ENCODE measurements at regions not wholly inside any gene's neighbourhood (a gene's known extent, or its start where the extent isn't known, plus 50 kb on each side); places are given as distances from the start of the nearest gene placed in this dataset.
A peak's percentile ranks its signal among the peaks of the same experiment; 100 is the strongest.

GRCh38 chr11:34795641-34796040 lies 120.5 kb downstream of the APIP start:
- CTCF ChIA-PET, result no interaction called here
- POLR2A ChIA-PET, result interaction anchor here (0.5 kb wide), 1 partner anchor 1174 kb away, joined by 3 read pairs; no protein-coding TSS in a partner anchor
- no peak for DNase-seq

GRCh38 chr11:34794696-34795095 lies 121.5 kb downstream of the APIP start:
- no peaks in the 10 kb centered on the region for H3K36me3 ChIP-seq (ENCODE audit: control insufficient read depth in 4 of 4, insufficient read depth in 4 of 4, low read length in 3 of 4)
- 100% methylated on average over 2 of the region's 3 CpGs for WGBS (ENCODE audit: insufficient coverage)

More at GRCh38 chr11:34795641-34796040, 120.5 kb downstream of the APIP start:
- H3K36me3 ChIP-seq (ENCODE audit: control insufficient read depth in 4 of 4, insufficient read depth in 4 of 4, low read length in 3 of 4), result no peaks in the 10 kb centered on the region
- H3K27ac ChIP-seq (ENCODE audit: insufficient read depth in 1 of 2, low read depth in 1 of 2, low read length in 2 of 2, poor library complexity in 1 of 2, severe bottlenecking in 2 of 2), result no peak overlapping the region
- peaks cover 7 to 24% (median 15%) of the 10 kb centered on the region in 4 experiments for H3K4me1 ChIP-seq (ENCODE audit: control extremely low read depth in 1 of 4, control insufficient read depth in 4 of 4, insufficient read depth in 4 of 4, low read length in 3 of 4)
- no peak overlapping the region for H3K4me3 ChIP-seq (ENCODE audit: control insufficient read depth in 1 of 7, extremely low read depth in 1 of 7, insufficient read depth in 4 of 7, low read depth in 2 of 7, low read length in 6 of 7)
- H3K9me3 ChIP-seq (ENCODE audit: control extremely low read depth in 1 of 5, control insufficient read depth in 4 of 5, insufficient read depth in 2 of 5, low read depth in 1 of 5, low read length in 4 of 5), result peaks cover 0 to 4% (median 0%) of the 10 kb centered on the region in 5 experiments
- no peaks in the 10 kb centered on the region for H3K27me3 ChIP-seq (replicated peaks in 2 of 5; ENCODE audit: control insufficient read depth in 4 of 5, insufficient read depth in 5 of 5, low read length in 4 of 5)

GRCh38 chr11:34793666-34794065 lies 122.5 kb downstream of the APIP start:
- Histone ChIP-seq H3K9me3 (ENCODE audit: control extremely low read depth in 1 of 5, control insufficient read depth in 4 of 5, insufficient read depth in 2 of 5, low read depth in 1 of 5, low read length in 4 of 5) (peaks cover 0 to 13% (median 2%) of the 10 kb centered on the region in 5 experiments), H3K36me3 (ENCODE audit: control insufficient read depth in 4 of 4, insufficient read depth in 4 of 4, low read length in 3 of 4) (no peaks in the 10 kb centered on the region), H3K27ac (ENCODE audit: insufficient read depth in 1 of 2, low read depth in 1 of 2, low read length in 2 of 2, poor library complexity in 1 of 2, severe bottlenecking in 2 of 2) (no peak overlapping the region), H3K4me3 (ENCODE audit: control insufficient read depth in 1 of 7, extremely low read depth in 1 of 7, insufficient read depth in 4 of 7, low read depth in 2 of 7, low read length in 6 of 7) (no peak overlapping the region), H3K27me3 (replicated peaks in 2 of 5; ENCODE audit: control insufficient read depth in 4 of 5, insufficient read depth in 5 of 5, low read length in 4 of 5) (no peaks in the 10 kb centered on the region), H3K4me1 (ENCODE audit: control extremely low read depth in 1 of 4, control insufficient read depth in 4 of 4, insufficient read depth in 4 of 4, low read length in 3 of 4) (peaks cover 7 to 24% (median 15%) of the 10 kb centered on the region in 4 experiments)
- POLR2A ChIA-PET, result no interaction called here
- CTCF ChIA-PET, result interaction anchor here (1.4 kb wide), 1 partner anchor 12 kb away, joined by 4 read pairs; no protein-coding TSS in a partner anchor
- DNase-seq, result no peak

More at GRCh38 chr11:34794696-34795095, 121.5 kb downstream of the APIP start:
- DNase-seq, result no peak
- peaks cover 7 to 24% (median 15%) of the 10 kb centered on the region in 4 experiments for H3K4me1 ChIP-seq (ENCODE audit: control extremely low read depth in 1 of 4, control insufficient read depth in 4 of 4, insufficient read depth in 4 of 4, low read length in 3 of 4)
- no peak overlapping the region for H3K4me3 ChIP-seq (ENCODE audit: control insufficient read depth in 1 of 7, extremely low read depth in 1 of 7, insufficient read depth in 4 of 7, low read depth in 2 of 7, low read length in 6 of 7)
- ChIA-PET POLR2A (no interaction called here), CTCF (no interaction called here)
- peaks cover 0 to 7% (median 0%) of the 10 kb centered on the region in 5 experiments for H3K9me3 ChIP-seq (ENCODE audit: control extremely low read depth in 1 of 5, control insufficient read depth in 4 of 5, insufficient read depth in 2 of 5, low read depth in 1 of 5, low read length in 4 of 5)
- H3K27ac ChIP-seq (ENCODE audit: insufficient read depth in 1 of 2, low read depth in 1 of 2, low read length in 2 of 2, poor library complexity in 1 of 2, severe bottlenecking in 2 of 2), result no peak overlapping the region
- no peaks in the 10 kb centered on the region for H3K27me3 ChIP-seq (replicated peaks in 2 of 5; ENCODE audit: control insufficient read depth in 4 of 5, insufficient read depth in 5 of 5, low read length in 4 of 5)

- 96% methylated on average over 4 of the region's 4 CpGs for WGBS (ENCODE audit: insufficient coverage)
- Histone ChIP-seq H3K9me3 (ENCODE audit: control extremely low read depth in 1 of 5, control insufficient read depth in 4 of 5, insufficient read depth in 2 of 5, low read depth in 1 of 5, low read length in 4 of 5) (peaks cover 0 to 13% (median 2%) of the 10 kb centered on the region in 5 experiments), H3K27me3 (replicated peaks in 2 of 5; ENCODE audit: control insufficient read depth in 4 of 5, insufficient read depth in 5 of 5, low read length in 4 of 5) (no peaks in the 10 kb centered on the region), H3K4me3 (ENCODE audit: control insufficient read depth in 1 of 7, extremely low read depth in 1 of 7, insufficient read depth in 4 of 7, low read depth in 2 of 7, low read length in 6 of 7) (no peak overlapping the region), H3K36me3 (ENCODE audit: control insufficient read depth in 4 of 4, insufficient read depth in 4 of 4, low read length in 3 of 4) (no peaks in the 10 kb centered on the region), H3K4me1 (ENCODE audit: control extremely low read depth in 1 of 4, control insufficient read depth in 4 of 4, insufficient read depth in 4 of 4, low read length in 3 of 4) (peaks cover 7 to 24% (median 15%) of the 10 kb centered on the region in 4 experiments), H3K27ac (ENCODE audit: insufficient read depth in 1 of 2, low read depth in 1 of 2, low read length in 2 of 2, poor library complexity in 1 of 2, severe bottlenecking in 2 of 2) (no peak overlapping the region)
- DNase-seq, result no peak
- CTCF ChIA-PET, result interaction anchor here (0.8 to 2.0 kb wide), 3 partner anchors 10 to 206 kb away, joined by 3 to 4 read pairs (median 4); no protein-coding TSS in a partner anchor
- POLR2A ChIA-PET, result no interaction called here
Measured at GRCh38 chr11:34792814-34793258, 123.3 kb downstream of the APIP start.

- peaks cover 7 to 24% (median 15%) of the 10 kb centered on the region in 4 experiments for H3K4me1 ChIP-seq (ENCODE audit: control extremely low read depth in 1 of 4, control insufficient read depth in 4 of 4, insufficient read depth in 4 of 4, low read length in 3 of 4)
- H3K36me3 ChIP-seq (ENCODE audit: control insufficient read depth in 4 of 4, insufficient read depth in 4 of 4, low read length in 3 of 4), result no peaks in the 10 kb centered on the region
- H3K4me3 ChIP-seq (ENCODE audit: control insufficient read depth in 1 of 7, extremely low read depth in 1 of 7, insufficient read depth in 4 of 7, low read depth in 2 of 7, low read length in 6 of 7), result peak overlapping the region in 4 of 7 experiments; percentile 11 to 32 (median 28)
- WGBS (ENCODE audit: insufficient coverage), result 86% methylated on average over 3 of the region's 5 CpGs
- ChIA-PET CTCF (interaction anchor here (0.8 to 2.0 kb wide), 4 partner anchors 11 to 205 kb away, joined by 3 to 8 read pairs (median 4); no protein-coding TSS in a partner anchor), POLR2A (no interaction called here)
- peak overlapping the region; percentile 51 to 74 for H3K27ac ChIP-seq (ENCODE audit: insufficient read depth in 1 of 2, low read depth in 1 of 2, low read length in 2 of 2, poor library complexity in 1 of 2, severe bottlenecking in 2 of 2)
- peak; percentile 34 to 92 (median 83) for DNase-seq
- H3K9me3 ChIP-seq (ENCODE audit: control extremely low read depth in 1 of 5, control insufficient read depth in 4 of 5, insufficient read depth in 2 of 5, low read depth in 1 of 5, low read length in 4 of 5), result peaks cover 0 to 10% (median 2%) of the 10 kb centered on the region in 5 experiments
- no peaks in the 10 kb centered on the region for H3K27me3 ChIP-seq (replicated peaks in 2 of 5; ENCODE audit: control insufficient read depth in 4 of 5, insufficient read depth in 5 of 5, low read length in 4 of 5)
Measured at GRCh38 chr11:34791780-34792542, 124.2 kb downstream of the APIP start.

GRCh38 chr11:34790620-34791019 lies 125.6 kb downstream of the APIP start:
- peaks cover 7 to 24% (median 15%) of the 10 kb centered on the region in 4 experiments for H3K4me1 ChIP-seq (ENCODE audit: control extremely low read depth in 1 of 4, control insufficient read depth in 4 of 4, insufficient read depth in 4 of 4, low read length in 3 of 4)
- WGBS (ENCODE audit: insufficient coverage), result no CpG with 5 or more reads among the region's 3 CpGs
- H3K4me3 ChIP-seq (ENCODE audit: control insufficient read depth in 1 of 7, extremely low read depth in 1 of 7, insufficient read depth in 4 of 7, low read depth in 2 of 7, low read length in 6 of 7), result no peak overlapping the region
- no peaks in the 10 kb centered on the region for H3K36me3 ChIP-seq (ENCODE audit: control insufficient read depth in 4 of 4, insufficient read depth in 4 of 4, low read length in 3 of 4)
- H3K27ac ChIP-seq (ENCODE audit: insufficient read depth in 1 of 2, low read depth in 1 of 2, low read length in 2 of 2, poor library complexity in 1 of 2, severe bottlenecking in 2 of 2), result no peak overlapping the region
- peaks cover 0 to 10% (median 2%) of the 10 kb centered on the region in 5 experiments for H3K9me3 ChIP-seq (ENCODE audit: control extremely low read depth in 1 of 5, control insufficient read depth in 4 of 5, insufficient read depth in 2 of 5, low read depth in 1 of 5, low read length in 4 of 5)
- H3K27me3 ChIP-seq (replicated peaks in 2 of 5; ENCODE audit: control insufficient read depth in 4 of 5, insufficient read depth in 5 of 5, low read length in 4 of 5), result no peaks in the 10 kb centered on the region
- DNase-seq, result peak in 1 of 3 donors; percentile 37
- CTCF ChIA-PET, result interaction anchor here (0.8 to 2.3 kb wide), 8 partner anchors 13 to 204 kb away, joined by 3 to 8 read pairs (median 4); no protein-coding TSS in a partner anchor
- POLR2A ChIA-PET, result no interaction called here
